HG02623 (cell line): ENCODE measurements at regions not wholly inside any gene's neighbourhood (a gene's known extent, or its start where the extent isn't known, plus 50 kb on each side); places are given as distances from the start of the nearest gene placed in this dataset.
"Not testable (repeated sequence)": the region's sequence is repeated elsewhere in the genome, so short reads cannot be mapped to it uniquely, and the experiment has no call there.

Experiments used
- ATAC-seq: cut with Tn5 transposase; IDR thresholded peaks from one replicate; pipeline ENCODE4 v1.9.1; 2021; ENCODE audit warnings: moderate library complexity; ENCODE audit not compliant: unreplicated experiment

DNA sequence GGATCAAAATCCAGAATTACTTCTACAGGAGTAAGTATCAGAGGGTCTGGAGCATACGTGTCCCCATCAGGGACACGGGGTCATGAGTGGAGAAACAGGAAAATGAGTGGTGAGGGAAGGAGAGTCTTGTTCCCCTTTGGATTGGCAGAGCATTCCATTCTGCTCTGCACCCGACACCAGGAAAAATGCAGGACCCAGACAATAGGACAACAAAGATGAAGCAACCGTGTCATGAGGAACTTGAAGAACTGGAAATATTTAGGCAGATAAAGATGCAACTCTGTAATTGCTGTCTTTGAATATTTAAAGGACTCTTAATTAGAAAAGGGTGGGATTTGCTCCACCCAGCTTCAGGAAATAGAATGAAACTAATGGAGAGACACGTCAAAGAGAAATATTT lies 89.0 kb upstream of the BLID start:
- no peak for ATAC-seq

DNA sequence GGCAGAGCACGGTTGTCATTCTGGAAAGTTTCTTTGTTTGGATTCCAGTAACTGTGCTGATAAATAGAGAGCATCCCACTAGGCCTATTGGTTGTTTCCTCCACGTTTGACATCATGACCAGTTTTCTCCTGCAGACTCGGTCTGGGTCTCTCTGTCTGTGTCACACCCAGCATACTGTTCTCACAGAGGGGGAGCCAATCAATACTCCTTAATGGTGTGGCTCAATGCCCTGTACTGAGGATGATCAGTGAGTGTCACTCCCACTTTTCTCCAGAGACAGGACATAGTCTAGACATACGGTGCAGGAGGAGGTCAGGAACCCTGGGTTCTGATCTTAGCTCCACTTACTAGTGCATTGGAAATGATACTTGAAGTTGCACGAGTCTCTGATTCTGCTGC lies 88.2 kb upstream of the BLID start:
- no peak for ATAC-seq

DNA sequence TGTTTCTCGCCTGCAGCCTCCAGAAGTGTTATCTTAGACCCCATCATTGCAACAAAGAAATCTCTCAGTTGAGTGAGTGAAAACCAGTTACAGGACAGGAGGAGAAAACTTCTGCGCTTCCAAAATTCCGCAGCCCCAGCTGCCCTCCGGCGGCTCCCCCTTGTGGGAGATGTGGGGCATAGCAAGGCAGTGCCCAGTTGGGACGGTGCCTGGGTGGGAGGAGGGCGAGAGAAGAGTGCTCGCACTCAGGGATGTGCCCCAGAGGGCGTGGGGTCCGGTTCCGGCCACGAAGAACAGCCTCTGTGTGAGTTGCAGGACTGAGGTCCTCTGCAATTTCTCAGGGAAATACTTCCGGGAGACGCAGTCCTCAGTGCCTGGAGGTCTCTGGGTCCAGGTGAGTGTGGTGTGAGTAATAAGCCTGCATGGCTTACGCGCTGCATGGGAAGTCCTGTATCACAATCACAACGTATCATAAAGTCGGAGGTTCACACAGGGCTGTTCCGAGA lies 87.0 kb upstream of the BLID start:
- ATAC-seq: peak; percentile 74

DNA sequence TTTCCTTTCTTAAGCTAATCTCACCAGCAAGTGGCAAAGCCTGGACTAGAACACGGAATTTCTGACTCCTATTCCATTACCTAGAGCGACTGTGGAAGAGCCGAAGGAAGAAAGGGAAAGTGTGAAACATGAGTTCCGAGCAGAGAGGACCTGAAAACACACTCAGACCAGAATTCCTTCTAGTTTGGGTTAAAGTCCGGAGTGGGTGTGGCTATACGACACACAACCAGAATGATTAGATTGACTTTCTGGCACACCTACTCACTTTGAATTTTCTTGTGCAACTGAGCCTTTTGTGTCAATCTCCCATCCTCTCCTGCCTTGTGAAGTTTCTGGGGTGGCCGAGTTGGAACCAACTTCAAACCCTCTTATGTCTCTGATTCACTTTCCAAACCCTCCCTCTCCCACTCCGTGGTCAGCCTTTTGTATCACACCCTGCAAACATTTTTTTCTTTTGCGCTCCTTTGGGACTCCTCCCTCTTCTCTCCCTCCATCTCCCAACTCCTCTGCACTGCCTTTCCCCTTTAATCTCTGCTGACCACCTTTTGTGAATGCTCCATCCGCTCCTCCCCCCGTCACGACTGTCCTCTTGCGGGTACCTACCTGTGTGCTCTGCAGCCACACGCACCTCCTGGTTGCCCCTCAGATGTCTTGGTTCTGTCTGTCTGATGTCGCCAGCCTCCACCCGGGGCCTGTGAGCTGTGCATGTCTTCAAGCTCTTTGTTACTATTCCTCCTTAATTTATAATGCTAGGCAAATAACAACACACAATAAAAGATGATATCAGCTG lies 86.3 kb upstream of the BLID start:
- no peak for ATAC-seq

DNA sequence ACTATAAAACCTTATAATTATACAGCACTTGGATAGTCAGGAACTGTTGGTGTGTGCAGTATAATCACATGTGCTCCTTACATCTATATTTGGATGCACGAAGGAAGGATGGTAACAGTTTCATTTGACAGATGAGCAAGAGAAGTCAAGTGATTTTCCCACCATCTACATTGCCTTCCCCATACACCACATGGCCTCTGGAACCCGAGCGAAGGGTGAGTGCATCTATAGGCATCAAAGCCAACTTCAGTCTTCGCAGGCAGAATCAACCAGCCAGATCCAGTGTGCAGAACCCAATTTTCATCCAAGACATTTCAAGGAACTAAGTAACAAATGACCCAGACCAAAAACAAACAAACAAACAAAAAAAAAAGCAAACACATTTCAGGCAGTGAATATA lies 85.1 kb upstream of the BLID start:
- no peak for ATAC-seq

DNA sequence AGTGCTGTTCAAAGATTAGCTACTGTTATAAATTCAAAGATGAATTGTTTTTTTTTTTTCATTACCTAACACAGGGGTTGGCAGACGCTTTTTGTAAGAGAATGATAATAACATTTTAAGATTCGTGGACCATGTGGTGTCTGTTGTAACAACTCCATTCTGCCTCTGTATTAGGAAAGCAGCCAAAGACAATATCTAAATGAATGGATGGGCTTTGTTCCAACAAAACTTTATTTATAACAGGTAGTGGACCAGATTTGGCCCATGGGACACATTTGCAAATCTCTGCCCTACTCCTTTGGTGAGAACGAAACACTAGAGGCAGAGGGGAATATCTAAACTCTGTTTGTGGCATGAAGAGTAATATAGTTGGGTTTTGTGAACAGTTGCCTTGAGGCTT lies 83.6 kb upstream of the BLID start:
- no peak for ATAC-seq

DNA sequence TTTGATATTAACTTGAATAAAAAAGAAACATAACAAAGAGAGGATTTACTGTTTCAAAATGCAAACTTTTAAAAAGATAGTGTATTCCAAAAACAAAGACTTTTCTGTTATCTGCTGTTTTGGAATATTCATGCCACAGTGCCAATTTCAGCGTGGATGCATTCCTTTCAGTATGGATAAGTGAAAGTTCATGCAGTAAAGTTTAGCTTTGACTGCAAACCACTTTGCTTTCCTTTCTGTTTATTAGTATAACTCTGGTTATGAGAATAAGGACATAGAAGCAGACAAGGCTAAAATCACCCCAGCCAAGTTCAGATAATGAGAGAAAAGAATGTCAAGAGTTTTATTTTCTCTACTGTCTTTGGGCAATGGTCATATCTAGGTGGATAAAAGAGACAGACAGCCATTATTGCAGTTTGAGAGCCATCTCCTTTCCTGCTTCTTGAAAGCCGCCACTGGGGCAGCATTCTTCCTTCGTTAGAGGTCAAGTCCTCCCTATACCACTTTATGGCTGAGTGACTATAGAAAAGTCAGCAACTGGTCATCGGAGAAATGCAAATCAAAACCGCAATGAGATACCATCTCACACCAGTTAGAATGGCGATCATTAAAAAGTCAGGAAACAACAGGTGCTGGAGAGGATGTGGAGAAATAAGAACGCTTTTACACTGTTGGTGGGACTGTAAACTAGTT lies 82.4 kb upstream of the BLID start:
- ATAC-seq: no peak

DNA sequence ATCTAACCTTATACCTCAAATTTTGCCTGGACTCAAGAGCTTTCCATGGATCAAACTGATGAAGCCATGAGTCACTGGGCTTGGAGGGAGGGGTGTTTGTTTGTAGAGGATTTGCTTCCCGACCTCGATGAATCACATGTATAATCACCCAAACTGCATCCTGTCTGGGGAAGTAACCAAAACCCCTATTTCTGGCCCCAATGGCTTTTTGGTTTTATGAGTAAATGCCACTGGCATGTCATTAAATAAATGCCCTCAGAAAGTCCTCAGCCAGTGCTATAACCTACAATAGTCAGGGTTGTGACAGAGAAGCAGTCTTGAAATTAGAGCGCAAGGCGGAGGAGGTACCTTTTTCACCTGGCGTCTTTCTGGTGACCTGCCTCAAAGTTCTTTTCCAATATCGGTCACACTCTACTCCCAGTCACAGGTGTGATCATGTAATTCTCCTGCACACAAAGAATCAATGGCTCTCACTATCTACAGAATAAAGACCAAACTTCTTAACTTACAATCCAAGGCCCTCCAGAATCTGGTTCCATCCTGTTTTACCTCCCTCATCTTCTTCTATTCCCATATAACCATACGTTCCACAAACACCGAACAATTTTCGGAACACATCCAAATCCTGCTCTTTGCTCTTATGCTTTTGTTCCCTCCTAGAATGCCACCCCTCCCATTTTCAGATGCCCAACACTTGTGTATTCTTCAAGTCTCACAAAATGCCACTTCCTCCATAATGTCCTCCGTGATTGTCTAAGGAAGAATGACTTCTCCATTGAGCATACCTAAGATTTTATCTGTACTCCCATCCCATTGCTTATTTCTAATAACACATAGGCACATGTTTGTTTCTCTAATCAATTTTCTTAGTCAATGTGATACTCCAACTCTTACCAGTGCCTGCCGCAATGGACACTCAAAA lies 81.3 kb upstream of the BLID start:
- no peak for ATAC-seq

DNA sequence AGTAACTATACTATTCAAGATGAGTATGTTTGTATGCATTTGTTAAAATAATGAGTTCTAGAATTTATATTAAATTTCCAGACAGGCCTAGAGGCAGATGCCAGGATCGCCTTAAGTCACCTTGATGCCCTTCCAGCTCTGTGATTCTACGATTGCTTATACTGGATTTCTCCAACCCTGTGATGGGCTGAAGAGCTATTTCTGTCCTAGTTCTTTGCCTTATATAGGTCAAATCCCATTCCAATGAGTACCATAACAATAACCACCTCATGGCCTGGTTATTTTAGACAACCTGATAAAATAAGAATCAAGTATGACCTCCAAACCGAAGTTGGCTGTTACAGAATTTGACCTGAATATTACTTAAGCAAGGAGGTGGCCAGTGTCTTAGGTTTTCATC lies 79.8 kb upstream of the BLID start:
- ATAC-seq: no peak

DNA sequence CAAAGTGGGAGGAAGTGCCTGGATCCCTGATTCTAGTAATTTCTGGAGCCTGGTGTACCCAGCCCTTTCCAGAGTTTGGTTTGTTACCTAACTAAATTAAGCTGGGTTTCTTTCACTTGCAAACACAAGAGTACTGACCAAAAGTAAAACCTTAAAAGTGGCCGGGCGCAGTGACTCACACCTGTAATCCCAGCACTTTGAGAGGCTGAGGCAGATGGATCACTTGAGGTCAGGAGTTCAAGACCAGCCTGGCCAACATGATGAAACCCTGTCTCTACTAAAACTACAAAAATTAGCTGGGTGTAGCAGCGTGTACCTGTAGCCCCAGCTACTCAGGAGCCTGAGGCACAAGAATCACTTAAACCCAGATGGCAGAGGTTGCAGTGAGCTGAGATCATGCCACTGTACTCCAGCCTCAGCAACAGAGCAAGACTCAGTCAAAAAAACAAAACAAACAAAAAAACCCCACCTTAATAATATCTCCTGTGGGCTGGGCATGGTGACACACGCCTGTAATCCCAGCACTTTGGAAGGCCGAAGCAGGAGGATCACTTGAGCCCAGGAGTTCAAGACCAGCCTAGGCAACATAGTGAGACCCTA lies 78.0 kb upstream of the BLID start:
- not testable (repeated sequence) for ATAC-seq

DNA sequence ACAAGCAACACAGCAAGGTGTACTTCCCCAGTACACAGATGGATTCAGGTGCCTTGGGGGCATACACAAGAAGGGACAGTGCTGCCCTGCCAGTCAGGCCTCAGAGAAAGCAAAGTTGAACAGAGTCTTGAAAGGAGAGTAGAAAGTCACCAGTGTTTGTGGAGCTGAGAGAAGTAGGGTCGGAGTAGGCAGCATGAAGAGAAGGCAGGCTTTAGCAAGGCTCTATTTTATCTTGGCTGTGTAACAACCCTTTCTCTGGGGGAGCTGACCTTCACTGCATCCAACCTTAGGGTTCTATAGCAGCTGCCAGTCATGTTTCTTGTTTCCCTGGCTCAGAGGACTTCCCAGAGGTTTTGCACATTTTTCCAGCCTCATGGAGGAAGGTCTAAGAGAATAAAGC lies 77.4 kb upstream of the BLID start:
- ATAC-seq: no peak

DNA sequence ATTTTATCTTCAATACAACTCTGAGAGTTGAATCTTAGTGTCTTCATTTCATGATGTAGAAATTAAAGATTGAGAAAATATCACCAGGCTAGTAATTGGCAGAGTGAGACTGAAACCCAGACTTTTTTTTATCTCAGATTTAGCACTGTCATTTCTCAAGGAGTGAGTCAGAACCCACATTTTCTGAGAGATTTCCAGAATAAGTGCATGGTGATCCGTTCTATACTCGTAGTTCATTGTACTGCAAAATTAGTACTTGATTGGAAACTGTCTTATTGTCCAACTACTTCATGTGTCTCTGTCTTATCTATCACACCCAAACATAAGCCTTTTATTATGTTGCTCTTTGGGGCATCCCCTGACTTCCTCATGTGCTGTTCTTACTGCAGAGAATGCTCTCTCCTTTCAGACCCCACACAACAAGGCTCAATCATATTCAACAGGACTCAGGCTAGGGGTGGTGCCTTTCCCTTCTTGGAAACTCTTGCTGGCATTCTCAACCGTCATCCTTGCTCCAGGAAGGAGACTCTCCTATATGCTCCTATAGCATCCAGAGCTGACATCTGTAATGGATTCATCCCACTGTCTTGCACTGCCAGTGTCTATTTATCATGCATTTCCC lies 76.7 kb upstream of the BLID start:
- ATAC-seq: no peak

DNA sequence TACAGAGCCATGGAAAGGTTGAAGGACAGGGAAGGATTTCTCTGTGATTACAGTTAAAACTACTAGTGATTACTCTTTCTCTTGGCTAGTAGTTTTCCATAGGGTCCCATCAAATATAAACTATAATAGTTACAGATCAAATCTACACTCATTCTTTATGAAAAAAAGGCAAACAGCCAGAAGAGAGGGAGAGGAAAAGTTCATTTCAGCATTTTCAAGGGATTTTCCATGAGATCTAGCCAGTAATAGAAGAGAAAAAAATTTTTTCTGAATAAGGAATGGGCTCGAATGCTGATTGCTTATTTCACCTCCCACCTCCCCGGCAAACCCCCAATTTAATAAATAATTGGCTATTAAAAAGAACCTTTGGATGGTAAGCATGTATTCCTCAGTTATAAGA lies 74.8 kb upstream of the BLID start:
- no peak for ATAC-seq

DNA sequence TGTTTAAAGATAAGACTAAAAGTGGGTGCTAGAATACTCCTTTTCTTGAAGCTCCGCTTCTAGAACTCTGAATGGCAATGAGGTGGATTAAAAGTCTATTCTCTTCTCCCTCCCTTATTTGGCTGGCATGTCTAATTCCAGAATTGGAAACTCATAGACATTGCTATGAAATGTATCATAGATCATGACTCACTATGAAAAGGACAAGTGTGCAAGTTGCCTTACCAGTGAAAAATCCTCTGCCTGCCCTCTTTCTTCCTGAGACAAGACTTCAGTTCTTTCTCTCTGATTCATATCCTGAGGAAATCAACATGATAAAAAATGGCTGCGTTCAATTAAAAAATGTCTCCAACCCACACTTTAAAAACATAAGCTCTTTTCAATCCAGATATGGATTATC lies 73.2 kb upstream of the BLID start:
- ATAC-seq: no peak

DNA sequence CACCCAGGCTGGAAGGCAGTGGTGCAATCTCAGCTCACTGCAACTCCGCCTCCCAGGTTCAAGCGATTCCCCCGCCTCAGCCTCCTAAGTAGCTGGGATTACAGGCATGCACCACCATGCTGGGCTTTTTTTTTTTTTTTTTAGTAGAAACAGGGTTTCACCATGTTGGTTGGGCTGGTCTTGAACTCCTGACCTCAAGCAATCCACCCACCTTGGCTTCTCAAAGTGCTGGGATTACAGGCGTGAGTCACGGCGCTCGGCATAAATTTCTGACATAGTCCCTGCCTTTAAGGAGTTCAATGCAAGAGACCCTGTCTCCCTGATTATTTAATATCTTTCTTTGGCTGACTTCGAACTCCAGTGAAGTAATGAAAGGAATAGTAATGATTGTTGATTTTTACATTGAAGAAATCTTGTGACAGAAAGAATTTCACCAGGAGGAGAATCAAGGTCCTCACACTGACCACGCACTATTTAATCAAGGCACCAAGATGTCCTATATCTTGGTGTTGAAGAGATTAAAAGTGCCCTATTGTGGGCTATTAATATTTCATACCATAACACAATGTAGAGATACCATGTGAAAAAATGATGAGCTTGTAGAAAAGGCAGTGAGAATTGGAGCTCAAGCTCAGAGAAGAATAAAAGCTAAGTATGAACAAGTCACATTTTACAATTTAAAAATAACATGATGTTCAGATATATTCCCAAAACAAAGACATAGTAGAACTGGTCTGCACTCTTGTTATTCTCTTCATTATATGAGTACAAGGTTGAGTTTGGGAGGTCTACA lies 71.6 kb upstream of the BLID start:
- ATAC-seq: no peak

DNA sequence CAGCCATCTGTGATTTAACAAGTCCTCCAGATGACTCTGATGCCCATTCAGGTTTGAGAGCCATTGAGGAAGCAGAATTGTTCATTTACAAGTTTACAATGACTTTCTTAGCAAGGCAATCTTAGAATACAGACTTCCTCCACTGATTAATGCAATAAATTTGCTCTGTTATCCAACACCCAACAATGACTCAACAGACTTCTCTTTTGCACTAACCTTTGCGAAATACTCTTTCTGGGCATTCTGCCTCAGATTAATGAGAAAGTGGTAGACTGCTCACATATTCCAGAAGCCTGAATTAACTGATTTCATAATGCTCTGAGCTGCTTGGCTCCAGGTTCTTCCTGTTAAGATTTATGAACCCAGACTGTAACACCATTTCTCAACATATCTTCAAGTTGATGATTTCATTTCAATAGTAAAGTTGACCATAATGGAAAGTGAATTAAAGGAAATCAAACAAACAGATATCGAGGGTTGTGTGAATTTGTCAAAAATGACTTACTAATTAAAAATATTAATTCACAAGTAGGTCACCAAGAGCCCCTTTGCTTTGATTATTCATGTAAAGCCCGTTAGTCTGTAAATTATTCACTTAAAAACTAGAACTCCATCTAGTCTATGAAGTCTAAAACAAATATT lies 70.5 kb upstream of the BLID start:
- no peak for ATAC-seq

DNA sequence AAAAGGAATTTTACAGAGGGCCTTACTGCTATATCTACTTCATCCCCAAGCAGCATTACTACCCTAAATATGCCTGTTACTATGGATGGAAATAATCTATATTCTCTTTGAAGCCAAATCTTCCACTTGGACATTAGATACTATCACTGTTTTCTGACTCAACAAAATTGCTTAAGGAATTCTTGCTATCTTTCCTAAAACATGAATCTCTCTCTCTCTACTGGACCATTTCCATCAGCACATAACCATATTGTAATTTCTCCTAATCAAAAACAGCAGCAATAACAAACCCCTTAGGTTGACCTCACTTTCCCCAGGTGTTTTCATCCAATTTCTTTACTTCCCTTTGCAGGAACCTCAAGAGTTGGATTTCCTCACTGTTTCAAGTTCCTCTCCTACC lies 67.9 kb upstream of the BLID start:
- no peak for ATAC-seq

DNA sequence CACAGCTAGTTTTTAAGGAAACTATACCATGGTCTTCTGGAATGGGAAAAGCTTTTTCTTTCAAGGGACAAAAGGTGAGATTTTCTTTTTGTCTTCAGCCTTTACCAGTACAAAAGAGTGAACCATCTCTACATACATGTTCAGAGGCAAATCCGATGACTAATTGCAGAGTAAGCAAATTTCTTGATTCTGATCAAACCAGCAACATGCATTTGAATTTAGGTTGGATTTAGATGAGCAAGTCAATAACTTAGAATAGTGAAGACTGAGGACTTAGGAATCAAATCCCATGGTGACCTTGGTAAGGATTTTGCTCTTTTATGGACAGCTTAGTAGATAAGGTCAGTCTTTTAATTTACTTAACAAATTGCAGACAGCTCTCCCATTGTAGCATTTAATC lies 65.9 kb upstream of the BLID start:
- ATAC-seq: no peak

DNA sequence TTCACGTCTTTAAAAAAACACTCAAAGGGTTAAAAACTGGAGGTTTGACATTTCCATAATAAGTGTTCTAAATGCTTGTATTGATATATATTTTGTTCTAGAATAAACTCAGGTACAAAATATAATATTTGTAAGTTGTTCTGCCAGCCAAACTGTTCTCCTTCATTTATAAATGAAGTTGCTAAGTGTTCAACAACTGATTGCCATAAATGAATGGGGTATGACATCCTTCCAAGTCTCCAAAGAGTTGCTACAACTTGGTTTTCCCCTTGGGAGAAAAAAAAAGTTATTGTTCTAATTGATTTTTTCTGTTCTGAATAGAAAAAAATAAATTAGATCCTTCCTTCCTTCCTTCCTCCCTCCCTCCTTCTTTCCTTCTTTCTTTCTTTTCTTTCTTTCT lies 65.4 kb upstream of the BLID start:
- no peak for ATAC-seq
